Body of pancreas (tissue), 4 donors: ENCODE measurements at regions not wholly inside any gene's neighbourhood (a gene's known extent, or its start where the extent isn't known, plus 50 kb on each side); places are given as distances from the start of the nearest gene placed in this dataset.

Experiments used
- ATAC-seq: fragments of 150-250 bp; one replicate; pipeline ENCODE4 v1.9.1; 2016
- DNase-seq, 4 donors: peaks; one replicate each; pipeline ENCODE4 v3.0.0-alpha.2; 2019
- H3K27ac ChIP-seq, 4 donors: fragments of 200-600 bp; sonication (generic); 1 replicate in 3 of 4; 2 replicates in 1 of 4; pipeline versions ENCODE4 v1.5.1 to v1.6.1; 2016 to 2019; ENCODE audit warnings: mild to moderate bottlenecking in 1 of 4, mixed read lengths in 1 of 4, moderate library complexity in 1 of 4
- H3K27me3 ChIP-seq, 2 donors: fragments of 200-600 bp; sonication (generic); one replicate each; pipeline ENCODE4 v1.6.0; 2016; ENCODE audit warnings: mild to moderate bottlenecking in 1 of 2
- H3K36me3 ChIP-seq, 2 donors: fragments of 200-600 bp; sonication (generic); replicated peaks in 1 of 2; 2 replicates each; pipeline ENCODE4 v1.5.1; 2016; ENCODE audit warnings: low read depth in 2 of 2; ENCODE audit not compliant: insufficient read depth in 1 of 2
- H3K4me1 ChIP-seq: fragments of 200-600 bp; sonication (generic); one replicate; pipeline ENCODE4 v1.6.0; 2016
- H3K4me3 ChIP-seq, 2 donors: fragments of 200-600 bp; sonication (generic); 1 replicate in 1 of 2; 2 replicates in 1 of 2; pipeline ENCODE4 v1.5.1; 2016 to 2019
- H3K9me3 ChIP-seq, 3 donors: fragments of 200-600 bp; sonication (generic); 1 replicate in 2 of 3; 2 replicates in 1 of 3; pipeline ENCODE4 v1.5.1; 2016
- CTCF ChIP-seq, 7 experiments: fragments of 450-650 bp in 4 of 7; fragments of 200-600 bp in 3 of 7; sonication (generic) in 3 of 7; IDR thresholded peaks; one replicate each; pipeline ENCODE4 v1.5.1; 2016 to 2019; ENCODE audit warnings: antibody characterized with exemption in 7 of 7
- POLR2A ChIP-seq, 3 donors: fragments of 450-650 bp; IDR thresholded peaks; one replicate each; pipeline ENCODE4 v1.6.1; 2016; ENCODE audit warnings: antibody characterized with exemption in 3 of 3, mild to moderate bottlenecking in 2 of 3
- WGBS, 2 donors: methylation state at CpG; one replicate each; pipeline ENCODE4 v1.1.5; 2017; 5-methylcytosine and 5-hydroxymethylcytosine counted together
- intact Hi-C: fragments of 100-400 bp; cut with DNase I; formaldehyde crosslinking; loops from one replicate; pipeline ENCODE4 v1.15.1; 2023

DNA sequence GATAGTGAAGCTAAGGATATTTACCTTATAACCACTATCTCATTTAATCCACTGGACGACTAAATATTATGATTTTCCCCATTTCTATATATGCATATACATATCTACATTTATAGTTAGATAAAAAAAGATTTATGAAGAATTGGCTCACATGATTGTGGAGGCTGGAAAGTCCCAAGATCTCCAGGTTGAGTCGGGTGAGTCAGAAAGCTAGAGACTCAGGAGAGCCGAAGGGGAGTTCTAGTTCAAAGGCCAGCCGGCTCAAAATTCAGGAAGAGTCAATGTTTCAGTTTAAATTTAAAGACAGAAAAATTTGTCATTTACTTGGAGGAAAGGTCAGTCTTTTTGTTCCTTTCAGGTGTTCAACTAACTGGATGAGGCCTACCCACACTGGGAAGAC, 158.2 kb upstream of the CPEB2 start:
- Histone ChIP-seq H3K4me3 (no peak overlapping the region), H3K36me3 (no peaks in the 10 kb centered on the region), H3K9me3 (no peaks in the 10 kb centered on the region), H3K27ac (no peak overlapping the region), H3K4me1 (no peaks in the 10 kb centered on the region), H3K27me3 (no peaks in the 10 kb centered on the region)
- DNase-seq (no peak), ATAC-seq (no peak)
- TF ChIP-seq POLR2A (IDR thresholded peaks at IDR 0.05): no peak
- TF ChIP-seq CTCF (IDR thresholded peaks at IDR 0.05): no peak
- intact Hi-C loops: no loop called here
- 82 to 84% methylated on average over 4 of the region's 4 CpGs for WGBS, 2 donors

GRCh38 chr4:14848229-14848628, 154.1 kb upstream of the CPEB2 start:
- intact Hi-C loops: no loop called here
- no peak for TF ChIP-seq POLR2A (IDR thresholded peaks at IDR 0.05)
- no peak for TF ChIP-seq CTCF (IDR thresholded peaks at IDR 0.05)
- H3K4me3 ChIP-seq: no peak overlapping the region
- no peaks in the 10 kb centered on the region for H3K27me3 ChIP-seq
- ATAC-seq (no peak), DNase-seq (no peak)
- H3K27ac ChIP-seq: no peak overlapping the region
- 74 to 79% methylated on average over 2 of the region's 2 CpGs for WGBS, 2 donors
- H3K9me3 ChIP-seq: no peaks in the 10 kb centered on the region
- H3K4me1 ChIP-seq: no peaks in the 10 kb centered on the region
- no peaks in the 10 kb centered on the region for H3K36me3 ChIP-seq

DNA sequence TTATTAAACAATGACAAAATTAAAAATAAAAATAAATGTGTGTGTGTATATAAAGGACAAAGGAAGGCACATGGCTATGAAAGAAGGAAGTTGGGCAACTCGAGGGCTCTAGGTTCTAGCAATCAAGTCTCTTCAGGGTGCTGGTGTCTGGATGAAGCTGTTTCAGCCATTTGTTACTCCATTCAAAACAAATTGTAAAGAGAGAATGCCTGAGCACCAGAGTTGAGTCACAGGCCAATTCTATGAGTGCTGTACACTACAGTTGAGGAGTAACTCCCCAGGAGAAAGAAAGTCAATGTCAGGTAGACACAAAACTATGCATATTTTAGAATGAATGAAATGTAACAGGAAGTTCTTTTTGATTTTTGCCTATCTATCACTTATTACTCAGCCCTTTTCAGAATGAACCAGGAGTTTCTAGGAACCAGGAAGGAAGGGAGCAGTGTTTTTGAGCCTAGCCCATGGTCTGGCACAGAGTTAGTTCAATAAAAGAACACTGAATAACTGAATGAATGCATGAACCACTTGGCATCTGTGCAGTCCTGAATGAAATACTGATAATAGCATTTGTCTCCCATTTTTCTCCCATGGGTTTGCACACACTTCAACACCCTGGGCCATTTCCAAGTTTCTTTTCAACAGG, 151.7 kb upstream of the CPEB2 start:
- no peak for DNase-seq
- intact Hi-C loops: no loop called here
- WGBS, 2 donors: 75 to 79% methylated on average over 1 of the region's 1 CpG
- H3K27ac ChIP-seq: no peak overlapping the region
- ATAC-seq: no peak
- H3K4me3 ChIP-seq: no peak overlapping the region
- H3K27me3 ChIP-seq: no peaks in the 10 kb centered on the region
- no peaks in the 10 kb centered on the region for H3K9me3 ChIP-seq
- H3K36me3 ChIP-seq: no peaks in the 10 kb centered on the region
- TF ChIP-seq CTCF (IDR thresholded peaks at IDR 0.05) (no peak), POLR2A (IDR thresholded peaks at IDR 0.05) (no peak)
- H3K4me1 ChIP-seq: no peaks in the 10 kb centered on the region

- Histone ChIP-seq H3K4me3 (no peak overlapping the region), H3K4me1 (no peaks in the 10 kb centered on the region), H3K27me3 (no peaks in the 10 kb centered on the region), H3K27ac (no peak overlapping the region), H3K36me3 (no peaks in the 10 kb centered on the region), H3K9me3 (no peaks in the 10 kb centered on the region)
- 86 to 96% methylated on average over 2 of the region's 2 CpGs for WGBS, 2 donors
- intact Hi-C loops: no loop called here
- no peak for DNase-seq
- TF ChIP-seq CTCF (IDR thresholded peaks at IDR 0.05) (no peak), POLR2A (IDR thresholded peaks at IDR 0.05) (no peak)
- no peak for ATAC-seq
These were observed 148.9 kb upstream of the CPEB2 start for GRCh38 chr4:14853176-14853943.

- H3K4me3 ChIP-seq: no peak overlapping the region
- no peak for DNase-seq
- intact Hi-C loops: no loop called here
- no peaks in the 10 kb centered on the region for H3K9me3 ChIP-seq
- H3K27ac ChIP-seq: no peak overlapping the region
- H3K36me3 ChIP-seq: no peaks in the 10 kb centered on the region
- H3K27me3 ChIP-seq: no peaks in the 10 kb centered on the region
- no peaks in the 10 kb centered on the region for H3K4me1 ChIP-seq
- ATAC-seq: no peak
- no peak for TF ChIP-seq POLR2A (IDR thresholded peaks at IDR 0.05)
- no peak for TF ChIP-seq CTCF (IDR thresholded peaks at IDR 0.05)
- WGBS, 2 donors: 87 to 93% methylated on average over 4 of the region's 4 CpGs
These were observed 146.6 kb upstream of the CPEB2 start for GRCh38 chr4:14855719-14856061.
